AG20443 (cell line): ENCODE measurements at regions not wholly inside any gene's neighbourhood (a gene's known extent, or its start where the extent isn't known, plus 50 kb on each side); places are given as distances from the start of the nearest gene placed in this dataset.

ENCODE experiments used
- DNase-seq: peaks from one replicate; pipeline ENCODE4 v3.0.0; 2012; ENCODE audit warnings: low spot score, mixed read lengths

DNA sequence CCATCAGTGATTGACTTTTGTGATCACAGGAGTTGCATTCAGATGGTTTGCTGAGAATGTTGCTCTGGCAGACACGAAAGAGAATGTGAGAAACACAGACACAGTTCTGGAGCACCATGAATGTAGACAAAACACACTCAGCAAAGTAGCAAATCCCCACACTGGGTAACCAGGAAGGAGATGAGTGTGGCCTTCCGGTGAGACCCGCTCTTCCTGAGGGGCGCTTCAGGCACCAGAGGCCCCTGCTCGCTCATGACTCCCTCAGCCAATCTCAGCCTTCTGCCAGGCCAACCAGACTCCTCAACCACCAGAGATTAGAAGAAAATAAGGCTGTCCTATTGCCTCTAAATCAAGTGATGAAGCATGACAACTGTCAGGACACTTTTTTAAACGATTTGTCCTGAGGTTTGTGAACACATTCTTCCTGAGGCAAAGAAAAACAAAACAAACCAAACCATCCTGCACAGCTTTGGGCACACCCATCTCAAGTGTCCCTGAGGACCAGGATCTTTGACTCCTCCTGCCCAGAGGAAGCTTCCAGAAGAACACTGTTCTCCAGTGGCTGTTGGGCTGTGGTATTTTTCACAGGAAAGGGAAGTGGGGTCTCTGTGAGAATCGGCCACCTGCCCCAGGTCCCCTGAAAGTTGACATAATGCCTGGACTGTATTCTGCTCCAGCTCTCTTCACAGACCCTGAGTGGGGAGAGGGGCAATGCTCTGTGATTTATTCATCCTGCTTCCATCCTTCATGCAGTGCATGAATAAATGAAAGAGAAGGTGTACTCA lies 152.8 kb downstream of the BCL11A start:
- no peak for DNase-seq

GRCh38 chr2:60394463-60394862 lies 159.0 kb downstream of the BCL11A start:
- DNase-seq: no peak

GRCh38 chr2:60391649-60392375 lies 161.6 kb downstream of the BCL11A start:
- DNase-seq: no peak

DNA sequence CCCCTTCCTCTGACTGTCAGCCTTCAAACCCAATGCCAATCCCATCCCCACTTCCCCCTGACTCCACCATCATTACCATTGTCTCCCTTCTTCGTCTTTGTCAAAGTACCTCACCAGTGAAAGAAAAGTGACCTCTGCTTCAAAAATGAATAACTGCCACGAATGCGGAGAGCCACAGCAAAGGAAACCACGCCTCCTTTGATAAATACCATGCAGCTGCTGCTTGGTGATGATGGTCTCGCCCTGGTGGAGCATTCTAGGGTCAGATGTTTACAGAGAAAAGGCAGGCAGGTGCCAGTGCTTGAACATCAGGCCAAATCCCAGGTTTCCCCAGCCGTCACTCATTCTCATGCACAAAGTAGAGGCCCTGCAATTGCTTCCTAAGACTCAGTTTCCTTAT lies 162.2 kb downstream of the BCL11A start:
- no peak for DNase-seq

- DNase-seq: peak; percentile 22
Observed at GRCh38 chr2:60386436-60386835, 167.0 kb downstream of the BCL11A start.

DNA sequence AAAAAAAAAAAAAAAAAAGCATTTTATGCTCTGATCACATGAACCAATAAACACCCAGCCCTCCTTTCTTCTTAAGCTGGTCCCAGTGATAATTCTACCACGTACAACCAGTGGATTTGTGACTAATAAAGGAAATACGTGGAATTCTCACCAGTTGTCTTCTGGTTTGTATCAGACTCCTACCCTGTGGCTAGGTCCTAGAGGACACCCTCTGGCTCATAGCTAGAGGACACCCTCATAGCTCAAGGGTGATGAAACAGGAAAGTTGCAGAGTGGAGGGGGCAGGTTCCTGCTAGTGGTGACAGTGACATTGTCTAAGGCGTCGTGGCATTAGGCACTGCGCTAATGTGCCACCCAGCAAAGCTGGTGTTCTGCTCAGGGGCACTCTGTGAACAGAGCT lies 167.8 kb downstream of the BCL11A start:
- DNase-seq: peak; percentile 62

DNA sequence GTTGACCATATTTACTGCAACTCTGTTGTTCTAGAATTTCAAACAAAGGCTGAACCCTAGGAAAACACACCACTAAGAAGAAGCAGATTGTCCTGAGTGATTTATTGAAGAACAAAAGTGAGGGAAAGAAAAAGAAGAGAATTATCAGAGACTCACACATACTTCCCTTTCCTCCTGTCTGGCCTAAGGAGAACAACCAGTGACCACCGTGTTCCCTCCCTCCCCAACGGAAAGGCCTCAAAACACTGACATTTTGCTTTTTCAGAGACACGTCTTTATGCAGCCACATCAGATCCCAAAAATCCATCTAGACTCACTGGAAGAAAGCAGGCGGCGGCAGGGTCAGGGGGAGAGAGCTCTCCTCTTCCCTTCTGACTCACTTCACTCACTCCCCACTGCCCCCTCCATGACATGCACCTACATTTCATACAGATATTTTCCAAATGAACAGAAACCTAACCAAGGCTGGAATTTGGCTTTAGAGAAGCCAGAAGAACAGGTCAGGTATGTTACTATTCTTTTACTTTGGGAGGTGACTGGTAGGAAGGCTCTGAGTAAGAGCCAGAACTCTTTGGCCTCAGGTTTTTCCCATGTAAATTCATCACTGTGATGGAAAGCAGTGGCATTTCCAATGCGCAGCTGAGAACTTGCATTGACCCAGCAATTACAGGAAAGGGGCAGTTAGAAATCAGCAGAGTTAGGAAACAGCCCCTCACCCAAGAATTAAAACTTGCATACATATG lies 169.9 kb downstream of the BCL11A start:
- DNase-seq: no peak

GRCh38 chr2:60380411-60380810 lies 173.0 kb downstream of the BCL11A start:
- no peak for DNase-seq

DNA sequence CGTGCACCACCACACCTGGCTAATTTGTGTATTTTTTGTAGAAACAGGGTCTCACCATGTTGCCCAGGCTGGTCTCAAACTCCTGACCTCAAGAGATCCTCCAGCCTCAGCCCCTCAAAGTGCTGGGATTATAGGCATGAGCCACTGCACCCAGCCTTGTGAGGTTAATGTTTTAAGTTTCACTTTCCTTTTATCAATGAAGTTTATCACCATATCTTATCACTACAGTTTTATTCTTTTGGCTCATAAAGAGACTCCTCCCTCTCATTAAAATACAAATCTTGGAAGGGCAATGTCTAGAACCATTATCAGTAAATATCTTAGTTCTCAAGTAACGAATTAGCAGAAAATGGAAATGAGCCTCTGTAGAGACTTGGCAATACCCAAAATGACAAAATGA lies 173.8 kb downstream of the BCL11A start:
- no peak for DNase-seq

DNA sequence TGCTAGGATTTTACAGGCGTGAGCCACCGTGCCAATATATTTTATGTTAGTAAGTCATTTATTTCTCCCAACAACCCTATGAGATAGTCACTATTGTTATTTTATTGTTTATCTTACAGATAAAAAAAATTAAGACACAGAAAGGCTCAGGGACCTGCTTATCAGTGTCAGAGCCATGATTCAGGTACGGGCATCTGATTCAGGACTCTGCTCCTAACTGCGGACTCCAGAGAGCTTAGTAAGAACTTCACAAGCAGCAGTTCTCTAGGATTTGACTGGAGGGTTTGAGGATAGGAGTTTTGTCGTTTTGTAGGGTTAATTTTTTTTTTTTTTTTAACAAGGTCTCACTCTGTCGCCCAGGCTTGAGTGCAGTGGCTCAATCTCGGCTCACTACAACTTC lies 174.2 kb downstream of the BCL11A start:
- no peak for DNase-seq

- DNase-seq: no peak
Observed at GRCh38 chr2:60377825-60378224, 175.6 kb downstream of the BCL11A start.

GRCh38 chr2:60376252-60376651 lies 177.2 kb downstream of the BCL11A start:
- no peak for DNase-seq

DNA sequence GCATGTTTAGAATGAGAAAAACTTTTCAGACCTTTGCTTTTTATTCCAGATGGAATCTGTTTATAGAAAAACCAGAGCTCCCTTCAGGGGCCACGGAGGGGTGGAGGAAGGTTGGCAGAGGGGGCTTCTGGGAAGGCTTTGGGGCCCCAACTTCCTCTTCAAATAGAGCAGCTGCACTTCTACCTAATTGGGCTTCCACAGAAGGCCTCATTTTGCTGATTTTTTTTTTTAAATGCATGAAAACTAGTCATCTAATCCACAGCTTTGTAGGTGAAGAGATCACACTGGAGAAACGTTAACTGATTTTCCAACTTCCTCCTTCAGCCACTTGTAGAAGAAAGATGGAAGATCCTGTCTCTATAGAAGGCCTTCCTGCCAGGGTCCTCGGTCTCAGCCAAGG lies 181.8 kb downstream of the BCL11A start:
- DNase-seq: no peak

GRCh38 chr2:60371219-60371618 lies 182.2 kb downstream of the BCL11A start:
- no peak for DNase-seq

DNA sequence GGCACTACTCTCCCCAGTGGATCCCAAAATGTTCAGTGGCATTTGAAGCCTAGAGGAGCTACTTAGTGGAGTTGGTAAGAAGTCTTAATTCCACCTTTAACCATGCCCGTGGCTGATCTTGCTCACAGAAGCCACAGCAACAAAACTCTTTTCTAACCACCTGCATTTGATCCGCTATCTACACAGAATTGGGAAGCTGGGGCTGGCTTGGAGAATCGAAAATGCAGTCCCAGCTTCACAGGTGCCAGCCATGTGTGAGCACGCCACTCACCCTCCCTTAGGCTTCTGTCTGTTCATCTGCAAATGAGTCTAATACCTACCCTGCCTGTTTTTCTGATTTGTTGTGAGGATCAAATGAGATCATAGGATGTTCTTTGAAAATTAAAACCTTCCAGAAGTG lies 182.6 kb downstream of the BCL11A start:
- DNase-seq: no peak

DNA sequence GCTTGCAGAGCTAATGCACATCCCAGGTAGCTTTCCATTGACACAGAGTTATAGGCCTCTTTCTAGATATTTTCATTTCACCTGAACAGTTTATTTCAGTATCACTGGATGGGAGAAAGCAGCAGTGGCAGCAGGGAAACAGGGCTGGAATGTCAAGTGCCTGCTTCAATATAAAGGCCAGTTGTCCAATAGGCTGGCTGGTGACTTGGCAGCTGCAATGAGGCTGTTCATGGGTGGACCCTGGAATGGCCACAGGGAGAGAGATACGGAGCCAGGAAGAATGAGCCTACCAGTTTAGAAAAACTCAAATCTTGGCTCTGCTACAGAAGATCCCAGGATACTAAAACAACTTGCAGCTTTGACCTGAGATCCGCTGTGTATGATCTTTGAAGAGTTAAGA lies 185.0 kb downstream of the BCL11A start:
- no peak for DNase-seq

GRCh38 chr2:60366135-60366712 lies 187.2 kb downstream of the BCL11A start:
- no peak for DNase-seq

- DNase-seq: no peak
Observed at GRCh38 chr2:60365556-60365955, 187.9 kb downstream of the BCL11A start.

GRCh38 chr2:60364491-60364890 lies 189.0 kb downstream of the BCL11A start:
- no peak for DNase-seq

- DNase-seq: no peak
Observed at GRCh38 chr2:60361498-60361897, 192.0 kb downstream of the BCL11A start.

DNA sequence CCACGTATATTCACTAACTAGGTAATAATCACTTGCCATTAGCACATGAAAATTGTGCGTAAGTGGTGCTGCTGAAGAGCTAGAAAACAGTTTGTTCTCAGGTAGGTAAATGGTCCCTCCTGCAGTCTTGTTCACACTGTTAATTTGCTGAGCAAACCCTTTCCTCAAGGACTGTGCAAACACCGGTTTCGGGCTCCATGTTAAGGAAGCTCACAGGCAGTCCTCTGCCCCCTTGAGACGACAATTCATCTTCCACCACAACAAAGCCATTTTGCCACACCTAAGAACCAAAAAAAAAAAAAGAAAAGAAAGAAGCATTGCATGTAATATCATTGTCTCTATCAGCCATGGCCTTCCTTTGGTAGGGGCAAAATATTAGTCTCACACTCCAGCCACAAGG lies 193.9 kb downstream of the BCL11A start:
- no peak for DNase-seq

GRCh38 chr2:60358476-60358875 lies 195.0 kb downstream of the BCL11A start:
- no peak for DNase-seq

GRCh38 chr2:60357996-60358395 lies 195.5 kb downstream of the BCL11A start:
- no peak for DNase-seq
